Neural cell (in vitro differentiated cells): ENCODE measurements at regions not wholly inside any gene's neighbourhood (a gene's known extent, or its start where the extent isn't known, plus 50 kb on each side); places are given as distances from the start of the nearest gene placed in this dataset.

Experiments
- CTCF ChIP-seq: fragments of 450-650 bp; IDR thresholded peaks from 2 replicates; pipeline ENCODE4 v1.5.1; 2014; ENCODE audit warnings: antibody characterized with exemption, mild to moderate bottlenecking, moderate library complexity; ENCODE audit not compliant: poor library complexity, severe bottlenecking
- EP300 ChIP-seq: fragments of 450-650 bp; conservative IDR thresholded peaks from 2 replicates; pipeline ENCODE4 v1.6.1; 2014; ENCODE audit warnings: antibody characterized with exemption, mild to moderate bottlenecking, moderate library complexity; ENCODE audit not compliant: poor library complexity, severe bottlenecking
- POLR2AphosphoS5 ChIP-seq: IDR thresholded peaks from 2 replicates; pipeline ENCODE4 v1.6.1; 2012

- TF ChIP-seq CTCF (no peak), EP300 (no peak), POLR2AphosphoS5 (no peak)
Measured at GRCh38 chr4:149029056-149029651, 586.9 kb upstream of the NR3C2 start.
